ENCODE measurements at regions not wholly inside any gene's neighbourhood (a gene's known extent, or its start where the extent isn't known, plus 50 kb on each side); places are given as distances from the start of the nearest gene placed in this dataset.

DNA sequence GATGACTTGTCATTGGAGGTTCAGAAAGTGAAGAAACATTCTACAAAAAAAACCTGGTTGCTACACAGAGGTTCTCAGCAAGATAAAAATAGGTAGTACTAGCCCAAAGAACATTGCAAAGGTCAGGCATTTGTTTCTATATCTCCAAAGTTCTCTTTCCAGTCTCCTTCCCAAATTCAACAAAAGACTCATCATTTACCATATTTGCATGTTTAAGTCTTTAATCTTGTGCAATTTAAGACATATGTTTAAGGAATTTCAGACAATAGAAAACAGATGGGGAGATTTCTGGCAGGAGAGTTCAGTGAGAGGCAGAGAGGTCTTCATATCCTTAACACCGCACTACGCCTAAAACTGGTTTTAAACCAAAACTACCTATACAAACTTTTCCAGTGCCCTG lies 173.8 kb upstream of the THBS1 start:
- no peak overlapping the region for H3K4me3 ChIP-seq (replicated peaks in 1 of 2; ENCODE audit: low read depth in 2 of 2, low read length in 2 of 2)
- peak; percentile 22 to 56 for DNase-seq (ENCODE audit: low read depth in 2 of 2)
- TF ChIP-seq, protein P1, sequence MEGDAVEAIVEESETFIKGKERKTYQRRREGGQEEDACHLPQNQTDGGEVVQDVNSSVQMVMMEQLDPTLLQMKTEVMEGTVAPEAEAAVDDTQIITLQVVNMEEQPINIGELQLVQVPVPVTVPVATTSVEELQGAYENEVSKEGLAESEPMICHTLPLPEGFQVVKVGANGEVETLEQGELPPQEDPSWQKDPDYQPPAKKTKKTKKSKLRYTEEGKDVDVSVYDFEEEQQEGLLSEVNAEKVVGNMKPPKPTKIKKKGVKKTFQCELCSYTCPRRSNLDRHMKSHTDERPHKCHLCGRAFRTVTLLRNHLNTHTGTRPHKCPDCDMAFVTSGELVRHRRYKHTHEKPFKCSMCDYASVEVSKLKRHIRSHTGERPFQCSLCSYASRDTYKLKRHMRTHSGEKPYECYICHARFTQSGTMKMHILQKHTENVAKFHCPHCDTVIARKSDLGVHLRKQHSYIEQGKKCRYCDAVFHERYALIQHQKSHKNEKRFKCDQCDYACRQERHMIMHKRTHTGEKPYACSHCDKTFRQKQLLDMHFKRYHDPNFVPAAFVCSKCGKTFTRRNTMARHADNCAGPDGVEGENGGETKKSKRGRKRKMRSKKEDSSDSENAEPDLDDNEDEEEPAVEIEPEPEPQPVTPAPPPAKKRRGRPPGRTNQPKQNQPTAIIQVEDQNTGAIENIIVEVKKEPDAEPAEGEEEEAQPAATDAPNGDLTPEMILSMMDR (IDR thresholded peaks at IDR 0.05; ENCODE audit: low read depth, low read length), result no peak

DNA sequence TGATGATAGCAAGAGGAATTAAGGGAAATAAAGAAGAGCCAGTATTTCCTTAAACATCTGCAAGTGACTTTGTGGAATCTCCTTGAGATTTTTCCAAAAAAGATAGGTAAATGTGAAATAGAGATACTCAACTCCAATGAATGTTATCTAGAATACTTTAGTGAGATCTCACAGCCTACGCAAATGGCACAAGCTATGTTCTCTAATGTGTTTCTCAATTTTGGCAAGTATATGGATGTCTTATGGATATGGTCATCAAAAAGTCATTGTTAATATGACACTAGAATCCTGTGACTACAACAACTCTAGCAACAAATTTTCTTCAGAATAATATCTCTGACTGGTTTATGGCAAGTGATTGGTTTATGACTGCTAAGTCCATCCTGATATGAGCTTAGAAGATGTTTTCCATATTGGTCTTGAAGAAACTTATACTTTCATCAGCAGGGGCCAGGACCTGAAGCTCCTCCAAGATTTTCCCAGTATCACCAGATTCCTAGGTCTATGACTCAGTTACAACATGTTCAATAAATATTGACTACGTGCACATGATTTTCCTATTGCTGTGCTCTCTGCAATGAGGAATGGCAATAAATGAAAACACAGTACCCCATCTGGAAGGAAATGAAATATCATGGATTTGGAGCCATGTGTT lies 170.9 kb upstream of the THBS1 start:
- peak; percentile 51 to 84 for DNase-seq (ENCODE audit: low read depth in 2 of 2)
- TF ChIP-seq, protein P1 (IDR thresholded peaks at IDR 0.05; ENCODE audit: low read depth, low read length), result no peak
- H3K4me3 ChIP-seq (replicated peaks in 1 of 2; ENCODE audit: low read depth in 2 of 2, low read length in 2 of 2), result no peak overlapping the region

DNA sequence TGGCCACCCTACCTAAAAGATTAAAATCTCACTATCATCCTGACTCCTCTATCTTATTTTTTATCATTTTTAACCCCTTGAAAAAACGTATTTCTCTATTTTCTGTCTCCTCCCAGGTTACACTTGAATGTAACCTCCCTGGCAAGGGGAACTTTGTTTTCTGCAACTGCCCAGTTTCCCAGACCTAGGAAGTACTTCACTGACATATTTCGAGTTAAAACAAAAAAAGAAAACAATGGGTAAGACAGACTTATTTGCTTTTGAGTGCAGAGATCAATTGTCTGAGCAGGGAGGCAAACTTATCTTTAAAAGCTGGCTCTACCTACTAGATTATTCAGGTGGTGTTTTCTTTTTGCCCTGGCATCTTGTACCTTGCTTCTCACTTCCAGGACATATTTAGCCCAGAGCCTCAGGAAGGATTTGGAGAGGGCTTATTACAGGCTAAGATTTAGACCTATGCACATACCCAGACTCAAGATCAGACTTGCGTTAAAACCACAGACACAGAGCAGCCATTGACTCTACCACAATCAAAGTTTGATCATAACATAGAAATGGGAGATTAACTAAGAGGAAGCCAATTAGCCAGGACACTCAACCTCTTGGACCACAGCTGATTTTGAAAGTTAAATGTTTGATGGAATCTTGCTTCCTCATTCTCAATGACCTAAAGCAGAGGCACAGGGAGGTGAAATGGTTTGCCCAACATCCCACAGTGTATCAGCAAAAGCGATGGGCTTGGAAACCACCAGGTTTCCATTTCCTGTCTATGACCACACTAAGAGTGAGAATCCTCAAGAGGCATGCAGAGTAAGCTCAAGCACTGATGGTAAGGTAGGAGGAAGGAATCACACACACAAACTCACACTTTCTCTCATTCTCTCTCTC lies 169.5 kb upstream of the THBS1 start:
- TF ChIP-seq, protein P1 (IDR thresholded peaks at IDR 0.05; ENCODE audit: low read depth, low read length), result no peak
- no peak overlapping the region for H3K4me3 ChIP-seq (replicated peaks in 1 of 2; ENCODE audit: low read depth in 2 of 2, low read length in 2 of 2)
- peak in 1 of 2 donors; percentile 40 for DNase-seq (ENCODE audit: low read depth in 2 of 2)

DNA sequence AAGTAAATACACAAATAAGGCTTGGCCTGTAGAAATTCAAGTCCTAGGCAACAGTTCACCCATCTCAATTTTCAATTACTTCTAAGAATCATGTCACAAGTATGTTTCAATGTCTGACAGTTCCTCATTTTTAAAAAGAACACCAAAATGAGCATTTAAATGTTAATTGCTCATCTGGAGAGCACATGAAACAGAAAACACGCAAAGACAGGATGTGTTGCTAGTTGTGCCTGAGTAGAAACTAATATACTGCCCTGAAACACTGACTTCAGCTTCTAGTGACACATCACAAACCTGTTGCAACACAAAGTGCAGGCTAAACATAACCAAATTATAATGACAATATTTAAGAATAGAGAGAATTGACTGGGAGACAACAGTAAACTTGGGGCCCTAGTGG lies 167.3 kb upstream of the THBS1 start:
- H3K4me3 ChIP-seq (replicated peaks in 1 of 2; ENCODE audit: low read depth in 2 of 2, low read length in 2 of 2), result no peak overlapping the region
- peak in 1 of 2 donors; percentile 31 for DNase-seq (ENCODE audit: low read depth in 2 of 2)
- TF ChIP-seq, protein P1 (IDR thresholded peaks at IDR 0.05; ENCODE audit: low read depth, low read length), result no peak

DNA sequence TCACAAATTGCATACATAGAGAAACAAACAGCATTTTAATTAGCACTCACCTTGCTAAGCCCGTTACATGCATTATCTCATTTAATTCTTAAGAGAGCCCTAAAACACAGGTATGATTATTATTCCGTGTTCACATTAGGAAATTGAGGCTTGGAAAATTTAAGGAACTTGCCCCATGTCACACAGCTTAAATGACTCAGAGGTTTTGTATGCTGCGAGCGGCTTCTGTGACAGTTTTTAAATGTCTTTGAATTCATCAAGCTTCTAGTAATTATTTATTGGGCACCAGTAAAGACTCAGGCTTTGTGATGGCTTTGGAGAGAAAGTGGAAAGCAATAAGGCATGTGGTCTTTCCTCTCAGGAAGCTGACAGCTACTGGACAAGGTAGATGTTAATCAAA lies 166.7 kb upstream of the THBS1 start:
- TF ChIP-seq, protein P1 (IDR thresholded peaks at IDR 0.05; ENCODE audit: low read depth, low read length), result no peak
- no peak overlapping the region for H3K4me3 ChIP-seq (replicated peaks in 1 of 2; ENCODE audit: low read depth in 2 of 2, low read length in 2 of 2)
- no peak for DNase-seq (ENCODE audit: low read depth in 2 of 2)

DNA sequence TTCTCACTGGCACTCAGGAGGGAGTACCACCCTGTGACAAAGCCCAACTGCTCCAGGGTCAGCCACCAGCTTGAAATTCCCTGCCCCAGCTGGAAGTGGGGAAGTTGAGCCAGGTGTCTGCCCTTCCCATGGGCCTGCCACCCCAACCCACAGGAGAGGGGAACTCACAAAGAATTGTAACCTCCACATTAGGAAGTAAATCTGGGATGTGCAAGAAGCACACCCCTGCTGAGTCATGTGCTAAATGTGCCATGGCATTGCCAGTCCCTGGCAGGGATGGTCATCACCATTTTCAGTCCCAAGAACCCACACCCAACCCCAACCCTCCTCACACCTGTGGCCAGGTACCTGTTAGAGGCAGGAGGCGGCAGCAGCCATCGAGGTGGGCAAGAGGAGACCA lies 165.2 kb upstream of the THBS1 start:
- DNase-seq (ENCODE audit: low read depth in 2 of 2), result no peak
- H3K4me3 ChIP-seq (replicated peaks in 1 of 2; ENCODE audit: low read depth in 2 of 2, low read length in 2 of 2), result no peak overlapping the region
- TF ChIP-seq, protein P1 (IDR thresholded peaks at IDR 0.05; ENCODE audit: low read depth, low read length), result no peak

Measured in cardiac fibroblast (primary cell).